HL-60/S4 (cell line): ENCODE measurements at regions not wholly inside any gene's neighbourhood (a gene's known extent, or its start where the extent isn't known, plus 50 kb on each side); places are given as distances from the start of the nearest gene placed in this dataset.

Source experiments
- in situ Hi-C: fragments of 300-500 bp; cut with MboI; formaldehyde crosslinking; loops from 2 replicates; pipeline ENCODE4 v1.14.3; 2022; ENCODE audit warnings: low sequenced_read_pairs

DNA sequence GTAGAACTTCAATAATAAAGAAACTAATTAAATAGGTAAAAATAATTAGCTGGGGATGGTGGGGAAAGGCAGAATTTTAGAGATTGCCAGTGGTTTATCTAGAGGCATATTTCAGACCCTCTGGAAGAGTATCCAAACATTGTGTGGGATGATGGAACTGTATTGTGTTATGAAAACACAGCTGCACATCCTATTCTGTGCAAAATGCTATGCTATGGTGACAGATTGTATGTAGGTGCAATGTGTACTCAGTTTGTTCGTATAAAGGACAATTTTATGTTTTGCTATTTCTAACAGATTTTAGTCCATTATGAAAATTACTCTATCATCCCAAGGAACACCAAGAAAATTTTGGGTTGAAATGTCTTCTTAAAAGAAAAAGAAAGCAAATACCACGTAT lies 1054.7 kb downstream of the PDHA2 start:
- in situ Hi-C loops, result no loop called here

DNA sequence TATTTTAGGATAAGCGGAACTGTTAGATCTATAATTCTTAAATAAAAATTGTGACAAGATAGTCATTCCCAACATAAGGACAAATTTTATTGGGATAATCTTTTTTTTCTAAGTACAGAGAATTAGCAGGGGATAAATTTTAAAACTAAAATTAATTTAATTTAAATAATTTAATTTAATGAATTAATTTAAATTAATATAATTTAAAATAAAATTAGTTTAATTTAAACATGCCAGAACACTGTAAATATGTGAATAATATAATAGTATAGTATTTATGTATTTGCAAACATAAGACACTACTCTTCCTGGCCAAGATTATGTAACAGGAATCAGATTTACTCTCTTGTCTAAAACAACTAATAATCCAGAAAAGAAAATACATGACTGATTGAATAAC lies 1055.9 kb downstream of the PDHA2 start:
- in situ Hi-C loops, result no loop called here

DNA sequence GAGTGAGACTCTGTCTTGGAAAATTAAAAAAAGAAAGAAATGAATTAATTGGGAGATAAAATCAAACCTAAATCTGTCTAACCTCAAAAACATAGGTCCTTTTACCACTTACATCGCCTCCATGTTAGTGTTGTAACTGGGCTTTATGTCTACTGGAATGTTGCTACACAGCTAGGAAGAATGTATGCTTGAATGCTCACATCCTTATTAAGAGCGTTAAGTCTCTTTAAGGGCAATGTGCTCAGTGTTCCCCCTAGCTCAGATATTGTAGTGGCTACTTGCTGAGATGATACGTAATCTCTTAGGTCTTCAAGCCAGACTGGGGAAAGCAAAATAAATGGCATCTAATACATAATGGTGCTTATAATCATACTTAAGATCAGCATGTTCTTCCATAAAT lies 1072.8 kb downstream of the PDHA2 start:
- in situ Hi-C loops, result no loop called here

DNA sequence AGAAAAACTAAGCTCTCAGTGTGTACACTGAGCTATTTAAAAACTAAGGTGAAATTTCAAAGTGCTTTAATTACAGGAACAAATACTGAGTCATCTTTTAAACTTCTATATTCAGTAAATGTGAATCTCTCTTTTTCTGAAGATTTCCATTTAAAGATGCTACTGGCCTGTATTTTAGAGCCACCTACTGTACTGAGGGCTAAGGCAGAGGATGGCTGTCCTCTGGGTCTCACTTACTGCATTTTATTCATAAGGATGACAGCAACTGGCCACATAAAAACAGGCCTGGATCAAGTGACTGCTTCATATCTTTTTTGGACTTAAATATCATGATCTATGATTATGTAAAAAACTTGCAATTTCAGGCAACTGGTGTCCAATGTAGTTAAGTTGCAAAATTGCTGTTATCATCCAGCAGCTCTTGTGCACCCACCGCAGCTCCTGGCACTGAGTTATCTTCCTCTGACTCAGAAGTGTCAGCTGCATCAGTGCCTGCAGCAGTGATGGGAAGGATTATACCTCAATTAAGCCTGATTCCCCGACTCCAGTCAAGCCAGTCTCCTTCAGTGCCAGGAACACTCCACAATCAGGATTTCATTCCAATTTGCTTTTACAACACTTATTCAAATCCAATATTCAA lies 1073.7 kb downstream of the PDHA2 start:
- in situ Hi-C loops, result no loop called here

DNA sequence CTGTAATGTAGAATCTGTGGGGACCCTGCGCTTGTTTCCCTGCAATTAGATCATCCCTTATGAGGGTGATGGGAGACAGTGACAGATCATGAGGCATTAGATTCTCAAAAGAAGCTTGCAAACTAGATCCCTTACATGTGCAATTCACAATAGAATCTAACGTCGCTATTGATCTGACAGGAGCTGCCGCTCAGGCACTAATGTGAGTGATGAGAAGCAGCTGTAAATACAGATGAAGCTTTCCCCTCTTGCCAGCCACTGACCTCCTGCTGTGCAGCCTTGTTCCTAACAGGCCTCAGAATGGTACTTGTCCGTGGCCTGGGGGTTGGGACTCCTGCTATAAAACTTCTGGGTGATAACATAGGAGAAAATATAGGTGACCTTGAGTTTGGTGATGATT lies 1076.8 kb downstream of the PDHA2 start:
- in situ Hi-C loops, result no loop called here

DNA sequence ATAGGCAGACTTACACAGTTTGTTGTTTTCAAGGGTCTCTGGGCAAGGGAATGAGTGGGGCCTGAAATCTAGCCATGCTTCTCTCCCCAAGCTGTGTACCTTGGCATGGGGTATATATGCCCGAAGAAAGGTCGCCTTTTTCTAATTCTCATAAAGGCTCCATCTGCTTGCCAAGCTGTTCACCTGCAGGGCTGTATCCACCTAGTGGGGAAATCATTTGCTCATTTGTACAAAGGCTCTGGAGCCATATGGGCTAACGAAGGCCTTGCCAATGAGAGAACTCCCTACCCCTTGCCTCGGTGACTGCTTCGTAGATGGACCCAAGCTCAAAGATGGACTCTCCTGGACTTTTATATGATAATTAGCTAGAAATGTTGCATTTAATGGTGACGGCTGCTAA lies 1097.0 kb downstream of the PDHA2 start:
- in situ Hi-C loops, result no loop called here

DNA sequence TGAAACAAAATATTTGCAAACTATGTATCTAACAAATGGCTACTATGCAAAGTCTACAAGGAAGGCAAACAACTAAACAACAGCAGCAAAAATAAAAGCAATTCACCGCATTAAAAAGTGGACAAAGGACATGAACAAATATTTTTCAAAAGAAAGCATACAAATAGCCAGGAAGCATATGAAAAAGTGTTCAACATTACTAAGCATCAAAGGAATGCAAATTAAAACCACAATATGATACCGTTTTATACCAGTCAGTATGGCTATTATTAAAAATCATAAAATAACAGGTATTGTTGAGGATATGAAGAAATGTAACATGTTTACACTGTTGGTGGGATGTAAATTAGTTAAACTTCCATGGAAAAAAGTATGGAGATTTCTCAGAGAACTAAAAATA lies 1106.7 kb downstream of the PDHA2 start:
- in situ Hi-C loops, result no loop called here

DNA sequence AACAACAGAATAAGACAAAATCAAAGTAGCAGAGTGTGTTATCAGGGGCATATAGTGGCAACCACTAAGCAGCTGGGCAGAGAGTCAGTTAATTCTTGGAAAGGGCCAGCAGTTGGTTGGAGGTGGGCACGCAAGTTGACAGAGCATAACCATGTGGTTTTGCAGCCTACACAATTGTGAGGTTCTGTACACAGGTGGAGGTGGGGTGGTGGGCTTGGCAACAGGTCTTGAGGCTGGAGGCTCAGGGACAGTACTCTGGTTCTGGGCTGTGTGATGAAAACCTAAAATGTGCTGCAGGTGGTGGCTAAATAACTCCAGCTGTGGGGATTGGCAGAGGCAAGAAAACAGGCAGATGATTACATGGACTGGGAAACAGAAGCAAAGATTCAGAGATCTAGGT lies 1112.7 kb downstream of the PDHA2 start:
- in situ Hi-C loops, result no loop called here

DNA sequence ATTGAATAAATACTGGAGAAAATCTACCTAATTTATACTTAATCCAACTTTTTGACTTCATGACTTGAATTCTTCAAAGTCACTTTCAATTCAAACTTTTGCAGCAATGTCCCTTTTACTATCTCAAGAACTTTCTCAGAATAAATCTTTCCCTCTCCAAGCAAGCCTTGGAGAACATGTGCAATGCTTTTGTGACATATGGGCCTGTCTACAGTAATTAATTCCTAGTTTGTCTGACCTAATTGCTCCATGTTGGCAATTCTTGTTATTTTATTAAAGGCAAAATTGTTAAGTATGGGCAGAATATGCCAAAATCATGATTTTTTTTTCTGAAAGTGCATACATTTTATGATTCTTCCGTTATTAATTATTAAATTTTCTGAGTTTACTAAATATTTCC lies 1115.3 kb downstream of the PDHA2 start:
- in situ Hi-C loops, result no loop called here

DNA sequence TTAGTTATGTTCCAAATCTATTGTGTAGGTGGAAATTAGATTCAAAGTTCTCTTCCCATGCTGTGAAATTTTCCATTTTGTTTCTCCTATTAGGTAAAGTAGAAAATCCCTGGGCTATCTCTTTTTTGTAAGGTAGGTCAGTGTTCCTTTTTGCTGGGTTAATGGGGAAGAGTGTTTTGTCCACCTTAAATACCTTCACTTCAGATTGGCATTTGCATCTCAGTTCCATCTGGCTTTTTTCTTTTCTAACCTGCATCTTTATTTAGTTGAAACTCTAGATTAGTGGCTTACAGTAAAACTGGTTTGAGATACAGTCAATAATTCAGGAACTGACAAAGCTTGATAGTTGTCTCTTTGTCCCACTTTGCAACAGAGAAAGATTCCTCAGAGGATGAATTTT lies 1115.8 kb downstream of the PDHA2 start:
- in situ Hi-C loops, result no loop called here

DNA sequence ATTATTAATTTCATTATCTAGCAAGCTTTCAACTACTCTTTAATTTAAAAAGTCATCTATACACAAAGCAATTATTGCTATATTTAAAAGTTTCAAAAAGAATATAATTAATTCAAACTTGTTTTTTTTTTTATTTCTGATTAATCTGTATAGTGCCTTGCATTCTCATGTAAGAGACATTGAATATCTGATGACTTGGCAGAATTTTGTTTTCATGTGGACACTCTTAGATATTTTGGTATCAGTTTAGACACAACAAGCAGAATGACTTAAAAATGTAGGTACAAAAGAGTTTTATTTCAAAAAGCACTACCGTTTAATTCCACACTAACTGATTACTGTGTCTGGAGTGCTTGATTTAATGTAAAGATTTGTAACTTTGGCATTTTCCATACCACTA lies 1129.6 kb downstream of the PDHA2 start:
- in situ Hi-C loops, result no loop called here

DNA sequence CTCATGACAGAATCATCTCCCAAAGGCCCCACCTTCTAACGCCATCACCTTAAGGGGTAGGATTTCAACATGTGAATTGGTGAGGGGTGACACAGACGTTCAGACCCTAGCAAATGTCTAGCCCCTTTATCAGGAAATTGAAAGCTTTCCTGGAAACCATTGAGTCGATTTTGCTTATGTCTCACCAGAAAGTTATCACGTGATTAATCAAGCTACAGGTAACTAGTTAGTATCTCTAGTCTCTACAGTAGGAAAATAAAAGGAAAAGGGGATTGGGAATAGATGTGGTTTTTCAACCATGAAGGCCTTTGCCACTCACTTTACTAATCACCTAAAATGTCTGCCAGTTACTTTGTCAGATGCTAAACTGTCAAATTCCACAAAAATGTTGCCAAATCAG lies 1133.0 kb downstream of the PDHA2 start:
- in situ Hi-C loops, result no loop called here

DNA sequence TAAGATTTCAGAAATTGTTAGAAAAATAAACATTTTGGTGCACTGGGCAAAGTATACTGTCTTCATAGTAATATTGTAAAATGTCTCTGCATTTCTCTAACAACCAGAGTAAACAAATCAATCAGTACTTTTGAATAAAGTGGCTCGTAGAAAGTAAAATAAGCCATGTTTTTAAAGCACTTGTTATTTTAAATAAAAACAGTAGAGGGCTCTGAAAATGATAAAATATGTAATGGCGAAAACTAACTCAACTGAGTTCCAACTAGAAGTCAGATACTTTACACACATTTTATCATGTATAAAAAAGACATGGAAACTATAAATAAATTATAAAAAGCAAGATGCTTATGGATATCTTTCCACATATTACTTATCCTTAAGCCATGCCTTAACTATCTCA lies 1134.4 kb downstream of the PDHA2 start:
- in situ Hi-C loops, result no loop called here

DNA sequence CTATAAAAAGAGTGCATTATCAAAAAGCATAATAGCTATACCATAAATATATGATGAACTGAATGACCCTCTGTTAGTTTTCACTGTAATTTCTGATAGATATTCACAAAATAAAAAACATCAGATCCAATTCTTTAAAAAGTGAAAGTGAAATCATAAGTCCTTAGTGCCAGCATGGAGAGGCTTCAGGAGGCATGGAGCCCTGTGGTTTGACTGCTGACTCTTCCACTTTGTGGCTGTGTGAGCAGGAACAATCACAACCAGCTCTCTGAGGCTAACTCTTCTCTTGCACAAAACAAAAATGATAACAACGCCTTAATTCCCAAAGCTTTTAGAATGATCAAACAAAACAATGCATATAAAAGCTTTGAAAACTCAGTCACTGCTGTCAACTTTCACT lies 1143.9 kb downstream of the PDHA2 start:
- in situ Hi-C loops, result no loop called here

DNA sequence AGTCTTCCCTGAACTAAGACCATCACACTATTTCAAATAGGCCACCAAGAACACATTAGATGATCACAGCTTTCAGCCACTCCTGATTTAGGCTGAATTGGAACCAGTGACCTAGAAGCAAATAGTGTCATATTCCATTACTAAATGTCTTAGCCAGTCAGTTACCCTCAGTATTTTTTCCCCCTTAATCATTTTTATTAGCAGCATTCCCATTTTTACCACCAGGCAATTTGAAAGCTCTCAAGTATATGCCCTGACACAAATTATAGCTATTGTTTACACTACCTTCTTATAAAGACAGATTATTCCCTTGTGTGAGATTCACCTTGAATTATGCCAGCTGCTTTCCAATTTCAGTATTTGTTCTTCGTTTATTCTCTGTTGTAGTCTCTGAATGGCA lies 1146.9 kb downstream of the PDHA2 start:
- in situ Hi-C loops, result no loop called here

DNA sequence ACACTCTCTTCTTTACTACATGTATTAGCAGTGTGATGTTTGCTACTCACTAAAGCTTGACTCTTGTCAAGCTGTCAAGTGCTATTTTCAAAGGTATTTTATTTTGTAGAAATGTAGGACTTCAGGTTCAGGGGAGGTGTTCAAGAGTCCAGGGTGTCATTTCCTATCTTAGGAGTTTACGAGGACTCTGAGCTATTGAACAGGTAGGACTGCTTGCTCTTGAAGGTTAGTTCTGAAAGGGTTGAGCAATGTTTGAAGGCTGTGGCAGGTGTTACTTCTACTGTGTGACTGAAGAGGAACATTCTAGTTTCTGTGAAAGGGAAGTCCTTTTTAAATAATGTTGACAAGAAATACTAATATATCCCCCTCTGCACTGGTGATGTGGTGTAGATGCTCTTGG lies 1151.2 kb downstream of the PDHA2 start:
- in situ Hi-C loops, result no loop called here

DNA sequence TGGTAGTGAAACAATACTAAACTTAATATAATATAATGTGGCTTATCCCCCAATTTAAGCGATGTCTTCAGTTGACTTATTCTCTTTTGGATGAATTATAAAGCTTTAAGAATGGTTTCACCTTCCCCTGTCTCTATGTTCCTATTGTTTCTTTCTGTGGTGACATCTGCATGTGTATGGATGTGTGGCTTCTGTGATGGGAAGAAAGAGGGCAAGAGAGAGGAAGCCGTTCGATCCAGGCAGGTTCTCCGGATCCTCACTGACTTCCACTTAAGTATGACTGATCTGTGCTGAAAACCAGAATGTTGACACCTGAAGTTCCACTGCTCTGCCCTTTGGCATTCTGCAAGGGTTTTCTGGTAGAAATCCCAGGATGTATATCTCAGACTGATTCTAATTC lies 1150.8 kb downstream of the STPG2 start:
- in situ Hi-C loops, result no loop called here

DNA sequence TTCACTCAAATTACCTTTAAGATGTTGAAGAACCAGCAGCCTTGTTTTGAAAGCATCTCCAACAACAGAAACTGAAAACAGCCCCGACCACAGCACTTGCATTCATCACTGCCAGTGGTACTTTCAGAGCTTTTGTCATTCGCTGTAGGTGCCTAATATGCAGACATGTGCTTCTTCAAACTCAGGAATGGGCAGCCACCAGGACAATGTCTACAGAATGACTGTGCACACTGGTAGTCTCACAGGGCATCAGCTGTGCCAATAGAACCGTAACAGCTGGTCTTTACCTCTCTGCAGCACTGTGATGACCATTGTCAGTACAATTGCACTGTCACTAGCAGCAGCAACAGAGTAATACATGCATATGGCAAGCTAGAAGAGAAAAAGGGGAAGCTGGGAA lies 1149.7 kb downstream of the STPG2 start:
- in situ Hi-C loops, result no loop called here

DNA sequence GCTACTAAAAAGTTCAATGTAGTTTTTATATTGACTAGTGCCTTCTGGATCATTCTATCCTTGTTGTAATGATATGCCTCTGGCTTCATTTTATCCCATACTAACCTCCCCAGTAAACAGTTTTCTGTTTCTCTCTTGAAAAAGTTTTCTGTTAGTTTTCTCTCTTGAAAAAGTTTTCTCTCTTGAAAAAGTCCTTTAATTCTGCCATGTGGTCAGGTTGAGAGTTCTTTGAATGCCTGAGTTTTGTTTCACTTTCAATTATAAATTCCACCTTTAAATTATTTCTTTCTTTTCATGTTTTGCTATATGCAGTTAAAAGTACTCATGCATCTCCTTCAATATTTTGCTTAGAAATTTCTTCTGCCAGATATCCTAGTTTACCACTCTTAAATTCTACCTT lies 1139.6 kb downstream of the STPG2 start:
- in situ Hi-C loops, result no loop called here

DNA sequence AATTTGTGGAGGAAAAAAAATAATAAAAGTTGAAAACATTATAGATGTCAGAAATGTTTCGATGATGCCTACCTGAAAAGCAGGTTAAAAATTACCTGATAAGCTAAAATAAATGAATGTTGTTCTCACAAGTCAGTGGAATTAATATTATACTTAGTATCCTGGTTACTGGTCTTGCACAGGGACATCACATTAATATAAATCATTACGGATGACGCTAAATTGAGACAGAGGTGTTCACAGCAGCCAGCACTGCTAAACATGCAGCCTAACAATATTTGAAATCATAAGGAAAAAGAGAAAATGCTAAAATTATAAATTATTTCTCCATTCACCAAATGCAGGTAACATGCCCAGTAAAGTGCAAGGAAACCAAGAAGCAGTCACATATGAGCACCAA lies 1130.0 kb downstream of the STPG2 start:
- in situ Hi-C loops, result no loop called here

DNA sequence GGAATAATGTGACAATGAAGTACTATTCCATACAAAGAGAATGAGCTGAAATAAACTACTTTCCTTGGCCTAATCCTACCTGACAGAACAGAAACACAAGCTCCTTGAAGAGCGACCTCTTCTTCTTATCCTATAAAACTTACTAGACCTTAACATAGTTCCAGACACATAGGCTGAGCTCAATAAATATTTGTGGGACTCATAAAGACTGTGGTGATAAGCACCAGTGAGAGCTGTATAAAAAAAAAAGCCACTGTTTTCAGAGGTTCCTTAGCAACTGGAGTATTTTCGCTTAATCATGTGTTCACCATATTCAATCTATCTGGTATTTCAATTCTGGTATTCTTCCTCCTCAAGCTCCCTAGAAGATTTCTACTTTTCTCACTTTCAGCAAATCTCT lies 1129.6 kb downstream of the STPG2 start:
- in situ Hi-C loops, result no loop called here

DNA sequence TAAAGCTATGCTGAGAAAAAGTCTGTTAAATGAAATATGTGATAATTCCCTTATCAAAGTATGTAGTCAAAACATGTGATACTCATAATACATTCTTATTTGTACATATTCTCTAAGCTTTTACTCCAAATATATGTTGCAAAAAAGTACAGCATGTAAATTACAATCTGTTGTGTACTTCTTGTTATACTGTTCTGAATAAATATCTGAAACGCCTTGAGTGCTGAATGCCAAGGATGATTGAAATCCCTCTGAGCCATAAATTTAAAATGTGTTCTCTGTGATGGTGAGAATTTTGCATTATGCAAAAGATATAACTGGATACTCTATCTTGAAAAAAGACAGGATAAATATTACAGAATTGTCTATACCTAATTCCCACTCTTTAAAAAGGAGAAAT lies 1128.0 kb downstream of the STPG2 start:
- in situ Hi-C loops, result no loop called here

DNA sequence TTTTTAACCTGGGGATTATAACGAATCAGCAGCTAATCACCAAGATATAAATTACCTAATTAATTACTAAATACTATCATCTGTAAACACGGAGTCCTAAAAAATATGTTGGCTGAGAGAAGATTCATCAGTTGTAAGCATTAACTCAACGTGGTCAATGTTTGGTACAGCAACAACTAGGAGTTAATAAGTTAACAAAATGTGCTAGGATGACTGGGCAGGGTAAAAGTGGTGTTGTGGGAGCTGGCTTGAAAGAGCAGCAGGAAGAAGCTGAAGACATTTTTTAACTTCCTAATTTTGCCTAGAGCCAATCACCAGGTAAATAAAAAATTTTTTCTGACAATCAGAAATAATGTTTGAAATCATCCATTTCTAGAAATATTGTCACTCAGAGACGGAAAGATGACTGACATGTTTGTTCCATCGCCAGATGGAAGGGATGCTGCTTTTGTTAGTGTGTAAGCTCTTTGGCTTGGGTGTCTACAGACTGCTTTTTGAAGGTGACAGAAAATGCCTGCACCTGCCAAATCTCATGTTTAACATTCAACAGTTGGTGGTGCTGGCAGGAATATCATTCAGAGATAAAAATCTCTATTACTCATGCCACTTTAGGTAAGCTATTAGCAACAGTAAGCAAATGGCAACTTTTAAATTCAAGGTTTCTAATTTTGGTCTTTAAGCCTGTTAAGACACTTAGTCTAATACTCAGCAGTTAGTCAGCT lies 1126.9 kb downstream of the STPG2 start:
- in situ Hi-C loops, result no loop called here
